ENCODE measurements at regions not wholly inside any gene's neighbourhood (a gene's known extent, or its start where the extent isn't known, plus 50 kb on each side); places are given as distances from the start of the nearest gene placed in this dataset.

DNA sequence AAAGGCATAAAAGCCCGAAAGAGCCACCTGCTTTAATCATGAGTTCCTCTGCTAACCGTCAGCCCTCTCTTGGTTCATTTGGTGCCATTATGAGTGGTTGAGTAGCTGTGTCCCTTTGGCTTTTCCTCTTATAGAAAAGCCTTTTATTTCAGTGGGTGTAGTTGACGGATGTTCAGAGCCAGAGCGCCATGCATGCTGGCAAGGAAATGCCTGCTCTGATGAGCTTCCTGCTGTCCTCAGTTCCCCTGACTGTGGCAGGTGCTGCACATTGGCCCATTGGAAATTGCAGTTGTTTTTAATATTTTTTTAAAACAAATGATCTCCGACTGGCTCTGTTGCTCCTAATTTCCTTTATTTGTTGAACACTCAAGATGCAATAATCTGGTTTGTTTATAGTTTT, 77.3 kb upstream of the LIMCH1 start:
- Histone ChIP-seq H3K4me3 (replicated peaks; ENCODE audit: low read depth, low read length) (no peak overlapping the region), H3K27me3 (replicated peaks; ENCODE audit: control insufficient read depth, insufficient read depth, low read length) (no peaks in the 10 kb centered on the region), H3K36me3 (ENCODE audit: control insufficient read depth, insufficient read depth, low read length) (no peaks in the 10 kb centered on the region)
- TF ChIP-seq, protein P1, sequence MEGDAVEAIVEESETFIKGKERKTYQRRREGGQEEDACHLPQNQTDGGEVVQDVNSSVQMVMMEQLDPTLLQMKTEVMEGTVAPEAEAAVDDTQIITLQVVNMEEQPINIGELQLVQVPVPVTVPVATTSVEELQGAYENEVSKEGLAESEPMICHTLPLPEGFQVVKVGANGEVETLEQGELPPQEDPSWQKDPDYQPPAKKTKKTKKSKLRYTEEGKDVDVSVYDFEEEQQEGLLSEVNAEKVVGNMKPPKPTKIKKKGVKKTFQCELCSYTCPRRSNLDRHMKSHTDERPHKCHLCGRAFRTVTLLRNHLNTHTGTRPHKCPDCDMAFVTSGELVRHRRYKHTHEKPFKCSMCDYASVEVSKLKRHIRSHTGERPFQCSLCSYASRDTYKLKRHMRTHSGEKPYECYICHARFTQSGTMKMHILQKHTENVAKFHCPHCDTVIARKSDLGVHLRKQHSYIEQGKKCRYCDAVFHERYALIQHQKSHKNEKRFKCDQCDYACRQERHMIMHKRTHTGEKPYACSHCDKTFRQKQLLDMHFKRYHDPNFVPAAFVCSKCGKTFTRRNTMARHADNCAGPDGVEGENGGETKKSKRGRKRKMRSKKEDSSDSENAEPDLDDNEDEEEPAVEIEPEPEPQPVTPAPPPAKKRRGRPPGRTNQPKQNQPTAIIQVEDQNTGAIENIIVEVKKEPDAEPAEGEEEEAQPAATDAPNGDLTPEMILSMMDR (IDR thresholded peaks at IDR 0.05; ENCODE audit: insufficient read depth, low read length, poor library complexity, severe bottlenecking): no peak
- DNase-seq (ENCODE audit: extremely low read depth, insufficient read length): no peak

- no peaks in the 10 kb centered on the region for H3K36me3 ChIP-seq (ENCODE audit: control insufficient read depth, insufficient read depth, low read length)
- H3K4me3 ChIP-seq (replicated peaks; ENCODE audit: low read depth, low read length): no peak overlapping the region
- H3K27me3 ChIP-seq (replicated peaks; ENCODE audit: control insufficient read depth, insufficient read depth, low read length): no peaks in the 10 kb centered on the region
- TF ChIP-seq, protein P1 (IDR thresholded peaks at IDR 0.05; ENCODE audit: insufficient read depth, low read length, poor library complexity, severe bottlenecking): no peak
- DNase-seq (ENCODE audit: extremely low read depth, insufficient read length): no peak
Observed at GRCh38 chr4:41461780-41462307, 76.1 kb upstream of the LIMCH1 start.

GRCh38 chr4:41465146-41465761, 72.7 kb upstream of the LIMCH1 start:
- TF ChIP-seq, protein P1 (IDR thresholded peaks at IDR 0.05; ENCODE audit: insufficient read depth, low read length, poor library complexity, severe bottlenecking): no peak
- no peaks in the 10 kb centered on the region for H3K27me3 ChIP-seq (replicated peaks; ENCODE audit: control insufficient read depth, insufficient read depth, low read length)

DNA sequence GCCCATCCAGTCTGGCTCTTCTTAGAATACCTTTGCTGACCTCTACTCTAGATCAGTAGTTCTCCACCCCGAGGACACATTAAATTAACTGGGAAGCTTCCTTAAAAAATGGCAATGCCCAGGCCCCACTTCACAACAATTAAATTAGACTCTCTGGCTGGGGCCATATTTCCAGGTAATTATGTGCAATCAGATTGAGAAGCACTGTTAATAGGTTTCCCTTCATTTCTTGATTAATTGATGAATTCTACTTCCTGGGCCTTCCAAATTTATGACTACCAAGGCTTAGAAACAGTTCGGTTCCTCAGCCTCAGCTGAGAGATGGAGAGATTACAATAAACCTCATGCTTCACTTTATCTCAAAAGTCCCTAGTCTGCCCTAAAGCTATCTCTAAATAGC, 71.7 kb upstream of the LIMCH1 start:
- TF ChIP-seq, protein P1 (IDR thresholded peaks at IDR 0.05; ENCODE audit: insufficient read depth, low read length, poor library complexity, severe bottlenecking): no peak
- no peak for DNase-seq (ENCODE audit: extremely low read depth, insufficient read length)
- H3K36me3 ChIP-seq (ENCODE audit: control insufficient read depth, insufficient read depth, low read length): no peaks in the 10 kb centered on the region
- no peak overlapping the region for H3K4me3 ChIP-seq (replicated peaks; ENCODE audit: low read depth, low read length)
- H3K27me3 ChIP-seq (replicated peaks; ENCODE audit: control insufficient read depth, insufficient read depth, low read length): no peaks in the 10 kb centered on the region

More at GRCh38 chr4:41465146-41465761, 72.7 kb upstream of the LIMCH1 start:
- H3K4me3 ChIP-seq (replicated peaks; ENCODE audit: low read depth, low read length): no peak overlapping the region
- no peaks in the 10 kb centered on the region for H3K36me3 ChIP-seq (ENCODE audit: control insufficient read depth, insufficient read depth, low read length)
- no peak for DNase-seq (ENCODE audit: extremely low read depth, insufficient read length)

DNA sequence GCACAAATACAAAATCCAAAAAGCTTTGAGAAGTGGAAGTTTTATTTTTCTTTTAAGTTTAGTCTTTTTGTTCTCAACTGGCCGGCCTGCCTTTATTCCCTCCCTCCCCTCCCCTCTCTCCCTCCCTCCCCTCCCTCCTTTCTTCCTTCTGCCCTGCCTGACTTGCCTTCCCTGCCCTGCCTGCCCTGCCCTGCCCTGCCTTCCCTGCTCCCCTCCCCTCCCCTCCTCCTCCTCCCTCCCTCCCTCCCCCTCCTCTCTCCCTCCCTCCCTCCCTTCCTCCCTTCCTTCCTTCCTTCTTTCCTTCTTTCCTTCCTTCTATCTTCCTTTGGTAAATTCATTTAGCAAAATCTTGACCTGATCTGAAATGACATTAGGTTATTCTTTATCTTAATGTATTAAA, 69.8 kb upstream of the LIMCH1 start:
- H3K4me3 ChIP-seq (replicated peaks; ENCODE audit: low read depth, low read length): no peak overlapping the region
- no peak for DNase-seq (ENCODE audit: extremely low read depth, insufficient read length)
- TF ChIP-seq, protein P1 (IDR thresholded peaks at IDR 0.05; ENCODE audit: insufficient read depth, low read length, poor library complexity, severe bottlenecking): no peak
- H3K27me3 ChIP-seq (replicated peaks; ENCODE audit: control insufficient read depth, insufficient read depth, low read length): no peaks in the 10 kb centered on the region
- H3K36me3 ChIP-seq (ENCODE audit: control insufficient read depth, insufficient read depth, low read length): no peaks in the 10 kb centered on the region

Measured in GM06990 (cell line).